ENCODE measurements at regions not wholly inside any gene's neighbourhood (a gene's known extent, or its start where the extent isn't known, plus 50 kb on each side); places are given as distances from the start of the nearest gene placed in this dataset.

DNA sequence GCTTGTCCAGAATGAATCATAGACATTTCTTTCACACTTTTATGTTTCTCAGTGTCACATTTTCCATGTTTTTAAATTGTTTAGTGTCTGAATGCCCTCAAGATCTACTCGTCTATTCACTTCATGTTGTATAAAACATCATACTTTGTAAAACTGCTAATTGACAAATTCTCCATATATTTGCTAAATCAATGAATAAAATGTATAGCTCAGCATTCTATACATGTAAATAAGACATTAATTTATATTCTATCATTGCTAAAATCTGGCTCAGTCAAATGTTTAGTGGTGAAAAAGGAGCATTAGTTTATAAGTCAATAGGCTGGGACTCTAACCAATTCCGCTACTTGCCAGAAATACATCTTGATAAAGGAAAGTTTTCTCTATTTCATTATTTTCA is 379.6 kb downstream of the NAF1 start:
- no peaks in the 10 kb centered on the region for H3K4me1 ChIP-seq (ENCODE audit: insufficient read depth, poor library complexity, severe bottlenecking)
- no peak overlapping the region for H3K4me3 ChIP-seq (ENCODE audit: severe bottlenecking)
- TF ChIP-seq, protein P1, sequence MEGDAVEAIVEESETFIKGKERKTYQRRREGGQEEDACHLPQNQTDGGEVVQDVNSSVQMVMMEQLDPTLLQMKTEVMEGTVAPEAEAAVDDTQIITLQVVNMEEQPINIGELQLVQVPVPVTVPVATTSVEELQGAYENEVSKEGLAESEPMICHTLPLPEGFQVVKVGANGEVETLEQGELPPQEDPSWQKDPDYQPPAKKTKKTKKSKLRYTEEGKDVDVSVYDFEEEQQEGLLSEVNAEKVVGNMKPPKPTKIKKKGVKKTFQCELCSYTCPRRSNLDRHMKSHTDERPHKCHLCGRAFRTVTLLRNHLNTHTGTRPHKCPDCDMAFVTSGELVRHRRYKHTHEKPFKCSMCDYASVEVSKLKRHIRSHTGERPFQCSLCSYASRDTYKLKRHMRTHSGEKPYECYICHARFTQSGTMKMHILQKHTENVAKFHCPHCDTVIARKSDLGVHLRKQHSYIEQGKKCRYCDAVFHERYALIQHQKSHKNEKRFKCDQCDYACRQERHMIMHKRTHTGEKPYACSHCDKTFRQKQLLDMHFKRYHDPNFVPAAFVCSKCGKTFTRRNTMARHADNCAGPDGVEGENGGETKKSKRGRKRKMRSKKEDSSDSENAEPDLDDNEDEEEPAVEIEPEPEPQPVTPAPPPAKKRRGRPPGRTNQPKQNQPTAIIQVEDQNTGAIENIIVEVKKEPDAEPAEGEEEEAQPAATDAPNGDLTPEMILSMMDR (IDR thresholded peaks at IDR 0.05; ENCODE audit: poor library complexity, severe bottlenecking), result no peak
- DNase-seq (ENCODE audit: low spot score) (no peak), ATAC-seq (ENCODE audit: low read depth) (no peak)
- H3K36me3 ChIP-seq (ENCODE audit: low read depth), result no peaks in the 10 kb centered on the region
- no peaks in the 10 kb centered on the region for H3K9me3 ChIP-seq (ENCODE audit: severe bottlenecking)
- no peak overlapping the region for H3K27ac ChIP-seq (ENCODE audit: poor library complexity, severe bottlenecking)
- no peaks in the 10 kb centered on the region for H3K27me3 ChIP-seq (ENCODE audit: insufficient read depth, poor library complexity, severe bottlenecking)

DNA sequence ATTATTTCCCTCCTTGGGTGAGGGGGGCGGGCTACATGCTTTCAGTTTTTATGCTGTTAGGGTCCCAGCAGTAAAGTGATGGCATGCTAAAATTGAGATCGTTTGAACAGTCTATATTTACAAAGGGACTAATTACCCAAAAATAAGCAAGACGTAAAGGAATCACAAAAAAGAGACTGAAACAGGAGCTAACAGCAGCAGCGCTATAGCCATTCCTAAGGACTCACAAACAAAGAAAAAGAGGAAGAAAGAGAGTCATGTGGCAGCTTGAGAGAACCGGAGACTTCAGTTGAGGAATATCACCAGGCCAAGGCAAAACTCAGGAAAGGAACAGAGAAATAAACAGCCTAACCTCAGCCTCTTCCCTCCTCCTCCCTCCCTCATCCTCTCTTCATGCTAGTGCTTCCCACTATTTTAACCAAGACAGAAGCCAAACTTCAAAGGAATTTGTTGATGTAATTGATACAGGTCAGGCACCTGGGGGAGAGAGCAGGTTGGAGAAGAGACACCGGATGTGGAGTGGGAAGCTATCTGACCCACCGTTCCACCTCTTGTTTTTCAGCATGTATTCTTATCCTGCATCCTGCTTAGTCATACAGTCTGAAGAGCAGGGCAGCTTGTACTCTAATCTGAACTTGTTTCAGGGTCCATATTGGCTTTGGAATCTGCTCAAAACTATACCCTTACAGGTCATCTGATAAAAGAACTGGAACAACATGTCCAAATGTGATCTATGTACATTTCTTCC is 383.7 kb downstream of the NAF1 start:
- Histone ChIP-seq H3K36me3 (ENCODE audit: low read depth) (no peaks in the 10 kb centered on the region), H3K9me3 (ENCODE audit: severe bottlenecking) (peaks cover 2% of the 10 kb centered on the region), H3K27ac (ENCODE audit: poor library complexity, severe bottlenecking) (no peak overlapping the region), H3K27me3 (ENCODE audit: insufficient read depth, poor library complexity, severe bottlenecking) (no peaks in the 10 kb centered on the region), H3K4me3 (ENCODE audit: severe bottlenecking) (no peak overlapping the region), H3K4me1 (ENCODE audit: insufficient read depth, poor library complexity, severe bottlenecking) (no peaks in the 10 kb centered on the region)
- TF ChIP-seq, protein P1 (IDR thresholded peaks at IDR 0.05; ENCODE audit: poor library complexity, severe bottlenecking), result no peak
- ATAC-seq (ENCODE audit: low read depth), result no peak
- no peak for DNase-seq (ENCODE audit: low spot score)

DNA sequence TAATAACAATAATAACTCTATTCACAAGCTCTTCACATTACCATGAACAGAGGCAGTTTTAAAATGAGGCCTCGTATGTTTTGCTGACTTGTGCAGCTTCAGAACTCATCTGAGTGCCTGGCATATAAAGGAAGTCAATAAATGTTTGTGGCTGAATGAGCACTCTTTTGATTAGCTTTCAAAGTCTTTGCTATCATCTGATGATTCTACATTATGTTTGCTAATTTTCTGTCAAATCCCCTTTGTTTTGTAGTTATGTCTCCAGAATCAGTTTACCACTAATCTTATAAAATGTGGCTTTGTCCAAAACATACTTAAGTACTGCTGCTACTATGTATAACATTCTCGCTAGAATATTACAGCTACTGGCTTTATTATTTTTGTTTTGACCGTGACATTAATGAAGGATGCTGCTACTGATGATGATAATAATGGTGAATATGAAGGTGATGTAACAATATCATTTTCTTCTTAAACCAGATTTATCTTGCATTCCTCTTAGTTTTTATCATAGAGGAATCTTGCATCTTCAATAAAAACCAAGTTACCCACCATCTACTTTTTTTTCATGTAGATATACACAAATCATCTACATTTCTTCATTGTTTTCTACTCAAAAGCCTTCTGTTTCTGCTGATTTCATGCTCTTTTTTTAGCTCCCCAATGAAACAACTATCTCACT is 384.5 kb downstream of the NAF1 start:
- TF ChIP-seq, protein P1 (IDR thresholded peaks at IDR 0.05; ENCODE audit: poor library complexity, severe bottlenecking), result no peak
- Histone ChIP-seq H3K27me3 (ENCODE audit: insufficient read depth, poor library complexity, severe bottlenecking) (no peaks in the 10 kb centered on the region), H3K27ac (ENCODE audit: poor library complexity, severe bottlenecking) (no peak overlapping the region), H3K9me3 (ENCODE audit: severe bottlenecking) (peaks cover 2% of the 10 kb centered on the region), H3K4me3 (ENCODE audit: severe bottlenecking) (no peak overlapping the region), H3K36me3 (ENCODE audit: low read depth) (no peaks in the 10 kb centered on the region), H3K4me1 (ENCODE audit: insufficient read depth, poor library complexity, severe bottlenecking) (no peaks in the 10 kb centered on the region)
- DNase-seq (ENCODE audit: low spot score), result no peak
- ATAC-seq (ENCODE audit: low read depth), result no peak

- no peak for DNase-seq (ENCODE audit: low spot score)
- ATAC-seq (ENCODE audit: low read depth), result no peak
- H3K4me3 ChIP-seq (ENCODE audit: severe bottlenecking), result no peak overlapping the region
- H3K36me3 ChIP-seq (ENCODE audit: low read depth), result no peaks in the 10 kb centered on the region
- H3K4me1 ChIP-seq (ENCODE audit: insufficient read depth, poor library complexity, severe bottlenecking), result no peaks in the 10 kb centered on the region
- TF ChIP-seq, protein P1 (IDR thresholded peaks at IDR 0.05; ENCODE audit: poor library complexity, severe bottlenecking), result no peak
- H3K9me3 ChIP-seq (ENCODE audit: severe bottlenecking), result no peaks in the 10 kb centered on the region
- H3K27ac ChIP-seq (ENCODE audit: poor library complexity, severe bottlenecking), result no peak overlapping the region
- no peaks in the 10 kb centered on the region for H3K27me3 ChIP-seq (ENCODE audit: insufficient read depth, poor library complexity, severe bottlenecking)
Observed at GRCh38 chr4:162770761-162771490, 395.8 kb downstream of the NAF1 start.

Data from RWPE2 (cell line).